Tibial nerve (tissue), 4 donors: ENCODE measurements at regions not wholly inside any gene's neighbourhood (a gene's known extent, or its start where the extent isn't known, plus 50 kb on each side); places are given as distances from the start of the nearest gene placed in this dataset.
"Not testable (repeated sequence)": the region's sequence is repeated elsewhere in the genome, so short reads cannot be mapped to it uniquely, and the experiment has no call there.

Source experiments
- EP300 ChIP-seq, 2 donors: sonication (generic); formaldehyde crosslinking; IDR thresholded peaks; one replicate each; pipeline ENCODE4 v1.6.1; 2017; ENCODE audit warnings: antibody characterized with exemption in 2 of 2, mild to moderate bottlenecking in 1 of 2
- TF ChIP-seq, protein P1 (sequence below), 5 experiments: fragments of 200-600 bp in 3 of 5; fragments of 450-650 bp in 2 of 5; sonication (generic) in 3 of 5; IDR thresholded peaks; one replicate each; pipeline ENCODE4 v1.5.1; 2016 to 2019; ENCODE audit warnings: antibody characterized with exemption in 5 of 5, mild to moderate bottlenecking in 3 of 5, moderate library complexity in 2 of 5

DNA sequence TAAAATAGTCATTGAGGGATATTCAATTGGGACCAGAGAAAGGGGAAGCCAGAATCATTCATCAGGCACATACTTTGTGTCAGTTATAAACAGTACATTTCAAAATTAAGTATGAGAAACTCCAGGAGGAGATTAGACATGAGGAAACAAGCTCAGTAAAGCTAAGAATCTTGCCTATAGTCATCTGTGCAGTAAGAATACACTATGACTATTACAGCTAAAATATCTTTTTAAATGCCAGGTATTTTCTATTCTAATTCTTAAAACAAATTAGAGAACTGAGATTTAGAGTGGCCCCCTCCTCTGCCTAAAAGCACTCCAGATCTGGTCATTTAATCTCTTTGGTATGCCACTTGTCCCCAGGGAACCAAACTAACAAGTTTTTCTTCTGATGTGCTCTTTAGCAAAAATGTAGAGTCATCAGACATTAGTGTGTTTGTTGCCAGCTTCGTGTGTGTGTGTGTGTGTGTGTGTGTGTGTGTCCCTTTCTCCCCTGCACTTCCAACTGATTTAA is 541.1 kb downstream of the TTLL7 start:
- TF ChIP-seq, protein P1, sequence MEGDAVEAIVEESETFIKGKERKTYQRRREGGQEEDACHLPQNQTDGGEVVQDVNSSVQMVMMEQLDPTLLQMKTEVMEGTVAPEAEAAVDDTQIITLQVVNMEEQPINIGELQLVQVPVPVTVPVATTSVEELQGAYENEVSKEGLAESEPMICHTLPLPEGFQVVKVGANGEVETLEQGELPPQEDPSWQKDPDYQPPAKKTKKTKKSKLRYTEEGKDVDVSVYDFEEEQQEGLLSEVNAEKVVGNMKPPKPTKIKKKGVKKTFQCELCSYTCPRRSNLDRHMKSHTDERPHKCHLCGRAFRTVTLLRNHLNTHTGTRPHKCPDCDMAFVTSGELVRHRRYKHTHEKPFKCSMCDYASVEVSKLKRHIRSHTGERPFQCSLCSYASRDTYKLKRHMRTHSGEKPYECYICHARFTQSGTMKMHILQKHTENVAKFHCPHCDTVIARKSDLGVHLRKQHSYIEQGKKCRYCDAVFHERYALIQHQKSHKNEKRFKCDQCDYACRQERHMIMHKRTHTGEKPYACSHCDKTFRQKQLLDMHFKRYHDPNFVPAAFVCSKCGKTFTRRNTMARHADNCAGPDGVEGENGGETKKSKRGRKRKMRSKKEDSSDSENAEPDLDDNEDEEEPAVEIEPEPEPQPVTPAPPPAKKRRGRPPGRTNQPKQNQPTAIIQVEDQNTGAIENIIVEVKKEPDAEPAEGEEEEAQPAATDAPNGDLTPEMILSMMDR (IDR thresholded peaks at IDR 0.05), result not testable (repeated sequence)
- not testable (repeated sequence) for TF ChIP-seq EP300 (IDR thresholded peaks at IDR 0.05)
